AG10803 (cell line): ENCODE measurements at regions not wholly inside any gene's neighbourhood (a gene's known extent, or its start where the extent isn't known, plus 50 kb on each side); places are given as distances from the start of the nearest gene placed in this dataset.

Experiments used
- DNase-seq: peaks from one replicate; pipeline ENCODE4 v3.0.0; 2010; ENCODE audit warnings: low read depth
- H3K4me3 ChIP-seq: 2 replicates; pipeline ENCODE4 v1.5.1; 2011; ENCODE audit warnings: mild to moderate bottlenecking, low read length, control low read depth
- CTCF ChIP-seq: conservative IDR thresholded peaks from 2 replicates; pipeline ENCODE4 v1.5.1; 2011; ENCODE audit warnings: mild to moderate bottlenecking, low read length, control low read depth, inconsistent platforms

GRCh38 chr2:76211991-76212985, 501.6 kb upstream of the GCFC2 start:
- no peak overlapping the region for H3K4me3 ChIP-seq
- no peak for TF ChIP-seq CTCF
- no peak for DNase-seq

DNA sequence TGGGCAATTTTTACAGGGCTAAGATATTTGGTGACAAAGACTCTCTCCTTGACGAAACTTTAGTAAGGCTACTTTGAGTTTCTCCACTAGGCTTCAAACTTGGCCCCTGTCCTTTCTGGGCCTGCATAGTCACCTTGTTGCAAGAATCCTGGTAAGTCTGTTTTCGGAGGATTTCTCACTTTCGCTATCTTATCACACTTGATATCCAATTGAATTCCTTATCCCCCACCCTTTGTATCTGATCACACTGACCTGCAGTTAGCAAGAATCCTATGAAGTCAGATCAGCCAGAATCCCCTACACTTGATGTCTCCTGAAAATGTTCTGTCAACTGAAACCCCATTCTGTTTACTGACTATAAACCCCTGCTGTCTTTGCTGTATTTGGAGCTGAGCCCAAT, 499.8 kb upstream of the GCFC2 start:
- TF ChIP-seq CTCF = no peak

DNA sequence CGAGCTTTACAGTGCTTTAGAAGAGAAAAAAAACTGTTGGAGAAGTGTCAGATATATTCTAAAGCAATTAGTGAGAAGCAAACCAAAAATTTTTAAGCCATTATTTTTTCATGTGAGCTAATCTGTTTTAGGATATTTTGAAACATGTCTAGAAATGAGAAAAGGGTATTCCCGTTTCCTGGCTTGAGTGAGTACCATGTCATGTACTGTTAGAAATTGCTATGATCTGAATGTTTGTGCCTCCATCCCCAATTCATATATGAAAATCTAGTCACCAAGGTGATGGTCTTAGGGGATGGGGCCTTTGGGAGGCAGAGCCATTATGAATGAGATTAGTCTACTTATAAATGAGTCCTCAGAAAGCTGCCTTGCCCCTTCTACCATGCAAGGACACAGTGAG, 493.3 kb upstream of the GCFC2 start:
- no peak overlapping the region for H3K4me3 ChIP-seq
- TF ChIP-seq CTCF = no peak
- DNase-seq = no peak

More for the DNA sequence above, 499.8 kb upstream of the GCFC2 start:
- no peak for DNase-seq
- no peak overlapping the region for H3K4me3 ChIP-seq

- H3K4me3 ChIP-seq = no peak overlapping the region
- no peak for TF ChIP-seq CTCF
- DNase-seq = no peak
Measured at GRCh38 chr2:76202866-76203265, 492.2 kb upstream of the GCFC2 start.

- peak; percentile 66 for DNase-seq
Measured at GRCh38 chr2:76197842-76198448, 487.2 kb upstream of the GCFC2 start.

GRCh38 chr2:76197428-76197827, 486.7 kb upstream of the GCFC2 start:
- no peak for TF ChIP-seq CTCF
- DNase-seq = no peak
- no peak overlapping the region for H3K4me3 ChIP-seq

More at GRCh38 chr2:76197842-76198448, 487.2 kb upstream of the GCFC2 start:
- TF ChIP-seq CTCF = peak; percentile 71
- no peak overlapping the region for H3K4me3 ChIP-seq
